CD1c-positive myeloid dendritic cell (primary cell): ENCODE measurements at regions not wholly inside any gene's neighbourhood (a gene's known extent, or its start where the extent isn't known, plus 50 kb on each side); places are given as distances from the start of the nearest gene placed in this dataset.

Source experiments
- DNase-seq: peaks from one replicate; pipeline ENCODE4 v3.0.0-alpha.2; 2016; ENCODE audit errors: extremely low spot score

DNA sequence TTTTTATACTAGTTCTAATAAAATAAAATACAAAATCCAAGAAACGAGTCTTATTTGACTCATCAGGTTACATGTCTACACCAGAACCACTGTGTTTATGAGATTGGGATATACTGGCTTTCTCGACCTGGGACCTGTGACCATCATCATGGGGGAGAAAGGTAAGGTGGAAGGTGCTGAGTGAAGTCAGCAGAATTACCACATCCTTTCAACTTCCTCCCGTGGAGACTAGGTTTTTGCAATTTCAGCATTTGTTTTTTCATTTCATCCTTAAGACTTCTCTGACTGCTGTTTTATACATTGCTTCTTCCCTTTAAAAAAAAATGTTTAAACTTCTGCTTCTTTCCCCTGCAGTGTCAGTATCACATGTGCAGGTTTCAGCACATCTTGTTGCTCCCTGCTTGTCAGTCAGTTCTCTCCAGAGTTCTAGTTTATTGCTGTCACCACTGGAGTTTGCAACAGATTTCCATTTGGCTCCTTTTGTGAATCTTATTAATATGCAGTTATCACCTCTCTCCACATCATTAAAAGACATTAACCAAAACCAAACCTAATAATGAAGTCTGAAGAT, 60.4 kb upstream of the HAO2 start:
- no peak for DNase-seq

DNA sequence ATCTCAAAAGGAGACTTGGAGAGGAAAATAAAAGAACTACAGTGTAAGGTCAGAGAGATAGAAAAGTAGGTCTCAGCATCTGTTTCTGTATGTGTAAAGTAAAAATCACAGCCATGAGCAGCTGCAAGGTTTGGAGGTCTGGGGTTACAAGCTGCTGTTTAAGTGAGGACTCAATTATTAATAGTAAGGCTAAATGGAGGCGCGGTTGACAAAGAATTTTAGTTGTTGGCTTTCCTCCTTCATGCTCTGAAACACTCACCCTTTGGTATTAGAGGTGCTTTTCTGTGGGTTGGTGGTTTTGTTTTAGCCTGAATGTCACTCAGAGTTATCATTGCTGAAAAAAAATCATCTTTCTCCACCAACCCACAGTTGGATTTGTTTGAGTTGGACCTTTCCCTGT, 59.8 kb upstream of the HAO2 start:
- DNase-seq: no peak

DNA sequence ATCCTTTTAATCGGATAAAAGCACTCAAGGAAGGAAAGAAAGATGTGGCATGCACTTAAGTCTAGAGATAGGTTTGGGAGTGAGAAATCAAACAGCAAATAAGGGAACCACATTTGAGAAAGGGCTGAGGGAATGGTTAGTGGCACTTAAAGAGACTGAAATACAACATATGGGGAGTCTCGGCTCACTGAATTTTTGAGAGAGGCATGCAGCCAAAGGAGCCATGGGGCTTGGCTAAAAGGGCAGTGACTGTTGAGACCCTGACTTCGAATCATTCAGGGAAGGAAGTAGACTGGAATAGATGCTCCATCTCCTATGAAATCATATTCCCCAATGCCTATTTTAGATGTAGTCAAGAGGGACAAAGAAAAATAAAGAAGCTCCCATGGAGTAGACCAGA, 58.3 kb upstream of the HAO2 start:
- no peak for DNase-seq

DNA sequence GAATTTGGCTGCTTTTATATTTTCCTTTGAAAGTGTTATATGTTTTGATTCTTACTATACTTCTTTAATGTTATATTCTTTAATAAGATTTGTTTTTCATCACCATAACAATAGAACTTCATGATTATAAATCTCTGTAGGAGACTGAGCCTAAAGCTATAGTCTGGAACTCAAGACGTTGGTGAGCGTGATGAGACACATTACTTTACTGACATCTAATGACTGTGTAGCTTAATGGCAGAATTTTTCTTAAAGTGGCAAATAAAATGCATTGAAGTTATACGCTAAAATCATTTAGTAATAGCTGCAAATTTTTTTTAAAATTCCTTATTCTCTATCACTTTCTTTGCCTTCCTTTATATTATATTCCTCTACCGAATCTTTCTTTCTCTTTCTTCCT, 56.1 kb upstream of the HAO2 start:
- DNase-seq: no peak

DNA sequence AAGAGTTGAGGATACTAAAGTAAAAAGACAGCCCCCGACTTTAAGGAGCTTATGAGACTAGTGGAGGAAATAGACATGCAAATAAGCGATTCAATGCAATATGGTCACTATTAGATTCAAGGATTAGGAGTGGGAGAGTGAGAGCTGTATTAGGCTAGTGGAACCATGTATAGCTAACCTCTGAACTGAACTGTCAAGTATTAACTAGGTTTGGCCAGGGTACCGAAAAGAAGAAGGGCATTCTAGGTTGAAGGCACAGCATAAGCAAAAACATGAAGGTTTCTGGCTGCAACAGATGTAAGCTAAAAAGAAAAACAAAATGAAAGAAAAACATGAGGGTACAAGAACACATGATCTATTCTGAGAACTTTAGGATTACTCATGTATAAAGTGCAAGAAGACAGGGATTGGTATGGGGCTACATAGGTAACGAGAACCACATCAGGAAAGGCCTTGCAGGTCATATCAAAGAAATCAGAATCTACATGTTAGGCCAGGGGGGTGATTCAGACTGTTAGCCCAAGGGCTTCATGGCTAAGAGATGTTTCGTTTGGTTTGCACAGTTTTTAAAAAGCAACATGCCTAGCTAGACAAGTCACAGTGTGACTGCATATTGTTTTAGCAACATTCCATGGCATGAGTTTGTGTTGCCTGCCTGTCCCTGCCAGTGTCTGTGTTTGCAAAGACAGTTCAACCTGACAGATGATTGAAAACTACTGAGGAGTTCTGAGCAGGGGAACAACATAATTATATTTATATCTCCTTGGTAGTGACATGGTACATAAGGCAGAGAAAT, 54.4 kb upstream of the HAO2 start:
- no peak for DNase-seq

DNA sequence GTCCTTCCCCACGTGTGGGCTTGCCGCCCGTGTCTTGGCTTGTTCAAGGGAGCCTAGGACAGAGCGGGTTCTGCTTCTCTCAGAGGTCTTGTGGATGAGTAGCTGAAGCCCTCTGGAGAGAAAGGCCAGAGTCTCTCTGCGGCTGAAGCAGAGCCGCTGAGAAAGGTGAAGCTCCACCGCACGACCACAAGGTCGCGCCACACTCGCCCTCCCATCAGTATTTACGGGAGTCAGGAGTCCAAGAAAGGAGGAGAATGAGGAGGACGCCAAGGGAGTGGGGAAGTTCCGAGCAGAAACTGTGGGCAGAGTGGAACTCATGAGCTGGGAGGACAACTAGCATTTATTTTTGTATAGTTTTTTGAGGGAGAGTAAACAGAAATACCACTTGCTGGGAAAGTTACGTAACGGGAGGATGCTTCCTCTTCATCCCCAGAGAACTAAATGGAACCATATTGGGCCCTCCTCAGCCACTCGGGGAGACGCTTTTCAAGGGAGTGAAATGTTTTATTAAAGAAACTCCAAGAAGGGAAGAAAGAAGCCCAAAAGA, 51.6 kb upstream of the HAO2 start:
- DNase-seq: no peak

DNA sequence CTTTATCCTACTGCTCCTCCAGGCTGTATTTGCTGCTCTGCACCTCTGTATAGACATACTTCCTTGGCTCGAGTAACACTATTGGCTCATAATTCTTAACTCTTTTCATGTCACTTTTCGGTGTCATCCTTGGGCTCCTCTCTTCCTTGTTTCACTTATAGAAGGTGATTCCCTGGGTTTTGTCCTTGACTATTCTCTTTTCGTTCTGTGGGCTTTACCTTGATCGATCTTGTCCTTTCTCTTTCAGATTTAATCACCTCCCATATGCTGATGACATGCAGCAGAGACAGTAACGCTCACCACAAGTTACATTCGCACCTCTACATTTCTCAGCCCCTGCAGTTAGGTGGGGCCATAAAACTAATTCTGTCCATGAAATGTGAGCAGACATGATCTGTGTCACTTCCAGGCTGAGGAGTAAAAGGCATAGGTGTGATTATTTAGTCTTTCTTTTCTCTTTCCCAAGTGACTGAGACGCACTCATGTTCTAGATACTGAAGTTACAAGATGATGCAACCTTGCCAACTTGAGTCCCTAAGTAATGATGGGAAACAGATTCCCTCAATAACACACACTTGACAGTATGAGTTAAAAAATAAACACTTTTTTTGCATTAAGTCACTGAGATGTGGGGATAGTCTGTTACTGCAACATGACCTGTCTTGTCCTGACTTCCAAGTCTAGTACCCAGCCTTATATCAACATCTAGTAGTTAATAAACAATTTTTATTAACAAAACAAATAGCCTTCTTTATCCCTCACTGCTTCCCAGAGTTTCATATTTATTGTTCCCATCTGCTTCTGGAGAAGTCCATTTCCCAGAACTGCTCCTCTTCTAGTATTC, 49.9 kb upstream of the HAO2 start:
- DNase-seq: no peak
